ENCODE measurements at regions not wholly inside any gene's neighbourhood (a gene's known extent, or its start where the extent isn't known, plus 50 kb on each side); places are given as distances from the start of the nearest gene placed in this dataset.
A peak's percentile ranks its signal among the peaks of the same experiment; 100 is the strongest.

GRCh38 chr11:45042560-45042959 lies 91.9 kb upstream of the TP53I11 start:
- no peaks in the 10 kb centered on the region for H3K27me3 ChIP-seq (ENCODE audit: insufficient read depth, poor library complexity, severe bottlenecking)
- peak; percentile 78 for ATAC-seq (ENCODE audit: low read depth)
- peaks cover 28% of the 10 kb centered on the region for H3K4me1 ChIP-seq (ENCODE audit: insufficient read depth, poor library complexity, severe bottlenecking)
- no peaks in the 10 kb centered on the region for H3K36me3 ChIP-seq (ENCODE audit: low read depth)
- H3K9me3 ChIP-seq (ENCODE audit: severe bottlenecking): no peaks in the 10 kb centered on the region
- no peak for DNase-seq (ENCODE audit: low spot score)
- H3K4me3 ChIP-seq (ENCODE audit: severe bottlenecking): no peak overlapping the region
- TF ChIP-seq CTCF (IDR thresholded peaks at IDR 0.05; ENCODE audit: poor library complexity, severe bottlenecking): no peak
- peak overlapping the region; percentile 10 for H3K27ac ChIP-seq (ENCODE audit: poor library complexity, severe bottlenecking)

DNA sequence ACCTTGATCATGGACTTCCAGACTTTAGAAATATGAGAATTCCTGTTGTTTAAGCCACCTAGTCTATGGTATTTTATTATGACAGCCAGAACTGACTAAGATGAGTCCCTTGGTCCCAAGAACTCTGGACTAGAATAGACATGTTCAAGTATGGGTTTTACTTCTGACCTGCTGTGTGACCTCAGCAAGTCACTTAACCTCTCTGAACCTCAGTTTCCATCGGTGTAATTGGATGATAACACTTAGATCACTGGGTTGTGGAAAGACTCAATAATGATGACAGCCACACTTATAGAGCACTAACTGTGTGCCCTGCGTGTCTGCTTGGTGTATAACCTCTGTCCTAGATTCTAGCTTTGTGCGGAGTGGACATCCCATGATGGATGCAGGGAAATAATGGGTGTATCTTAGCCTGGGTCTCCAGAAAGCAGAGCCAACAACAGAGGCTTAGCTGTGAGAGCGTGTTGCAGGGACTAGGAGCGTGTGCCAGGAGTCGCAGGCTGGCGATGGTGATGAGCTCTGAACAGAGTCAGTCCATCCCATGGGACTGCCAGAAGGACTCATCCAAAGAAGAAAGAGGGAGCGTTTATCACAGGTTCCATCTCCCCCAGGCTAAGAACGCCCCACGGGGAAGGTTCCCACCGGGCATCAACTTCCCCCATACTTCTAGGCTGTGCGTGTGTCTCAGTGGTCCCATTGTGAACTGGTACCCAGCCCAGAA lies 93.2 kb upstream of the TP53I11 start:
- Histone ChIP-seq H3K4me3 (ENCODE audit: severe bottlenecking) (no peak overlapping the region), H3K9me3 (ENCODE audit: severe bottlenecking) (no peaks in the 10 kb centered on the region), H3K27ac (ENCODE audit: poor library complexity, severe bottlenecking) (no peak overlapping the region), H3K4me1 (ENCODE audit: insufficient read depth, poor library complexity, severe bottlenecking) (peaks cover 28% of the 10 kb centered on the region), H3K27me3 (ENCODE audit: insufficient read depth, poor library complexity, severe bottlenecking) (no peaks in the 10 kb centered on the region), H3K36me3 (ENCODE audit: low read depth) (no peaks in the 10 kb centered on the region)
- DNase-seq (ENCODE audit: low spot score) (no peak), ATAC-seq (ENCODE audit: low read depth) (no peak)
- TF ChIP-seq CTCF (IDR thresholded peaks at IDR 0.05; ENCODE audit: poor library complexity, severe bottlenecking): no peak

GRCh38 chr11:45045683-45046471 lies 95.2 kb upstream of the TP53I11 start:
- H3K36me3 ChIP-seq (ENCODE audit: low read depth): no peaks in the 10 kb centered on the region
- peak; percentile 84 for ATAC-seq (ENCODE audit: low read depth)
- peak; percentile 8 for TF ChIP-seq CTCF (IDR thresholded peaks at IDR 0.05; ENCODE audit: poor library complexity, severe bottlenecking)
- H3K4me3 ChIP-seq (ENCODE audit: severe bottlenecking): no peak overlapping the region
- H3K9me3 ChIP-seq (ENCODE audit: severe bottlenecking): no peaks in the 10 kb centered on the region
- H3K27me3 ChIP-seq (ENCODE audit: insufficient read depth, poor library complexity, severe bottlenecking): no peaks in the 10 kb centered on the region
- H3K4me1 ChIP-seq (ENCODE audit: insufficient read depth, poor library complexity, severe bottlenecking): peaks cover 28% of the 10 kb centered on the region
- H3K27ac ChIP-seq (ENCODE audit: poor library complexity, severe bottlenecking): peak overlapping the region; percentile 88
- peak; percentile 81 for DNase-seq (ENCODE audit: low spot score)

DNA sequence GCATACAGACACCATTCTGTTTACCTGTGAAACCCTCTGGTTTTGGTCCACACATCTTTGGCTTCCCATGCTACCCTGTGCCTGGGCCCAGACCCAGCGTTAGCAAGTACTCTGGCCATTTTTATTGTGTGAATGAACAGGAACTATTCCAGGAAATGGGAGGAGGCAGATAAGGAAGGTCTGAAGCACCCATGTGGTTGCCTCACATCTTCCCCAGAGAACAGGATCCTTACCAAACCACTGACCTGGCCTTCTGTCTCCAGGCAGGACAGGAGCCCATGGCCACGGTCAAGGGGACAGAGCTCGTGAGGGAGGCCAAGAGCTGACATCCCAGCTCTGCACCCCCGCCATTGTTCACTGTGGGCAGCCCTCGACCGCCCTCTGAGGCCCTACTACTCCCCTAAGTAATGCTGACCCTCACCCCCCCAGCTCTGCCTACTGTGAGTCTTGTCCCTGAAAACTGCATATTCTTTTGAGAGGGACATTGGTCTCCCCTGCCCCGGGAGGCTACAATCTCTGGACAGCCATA lies 97.7 kb upstream of the TP53I11 start:
- Histone ChIP-seq H3K4me1 (ENCODE audit: insufficient read depth, poor library complexity, severe bottlenecking) (peaks cover 19% of the 10 kb centered on the region), H3K27ac (ENCODE audit: poor library complexity, severe bottlenecking) (no peak overlapping the region), H3K27me3 (ENCODE audit: insufficient read depth, poor library complexity, severe bottlenecking) (no peaks in the 10 kb centered on the region), H3K36me3 (ENCODE audit: low read depth) (no peaks in the 10 kb centered on the region), H3K9me3 (ENCODE audit: severe bottlenecking) (no peaks in the 10 kb centered on the region), H3K4me3 (ENCODE audit: severe bottlenecking) (no peak overlapping the region)
- TF ChIP-seq CTCF (IDR thresholded peaks at IDR 0.05; ENCODE audit: poor library complexity, severe bottlenecking): no peak
- no peak for DNase-seq (ENCODE audit: low spot score)
- no peak for ATAC-seq (ENCODE audit: low read depth)

Measured in RWPE2 (cell line).